Caco-2 (cell line): ENCODE measurements at regions not wholly inside any gene's neighbourhood (a gene's known extent, or its start where the extent isn't known, plus 50 kb on each side); places are given as distances from the start of the nearest gene placed in this dataset.

ENCODE experiments used
- BruUV-seq: library from RNA; stranded (reverse); fragments of 400-500 nt; replicated peaks from 2 replicates; lab custom pipeline; 2021; lab: Mats Ljungman, UMichigan
- CTCF ChIA-PET: fragments of 300-600 bp; sonication (Branson Sonifier 250); formaldehyde crosslinking; loops from one replicate; lab custom pipeline; 2022; ENCODE audit warnings: antibody characterized with exemption; lab: Charles Lee
- POLR2A ChIA-PET: fragments of 300-600 bp; sonication (Branson Sonifier 250); formaldehyde crosslinking; loops from one replicate; lab custom pipeline; 2022; ENCODE audit warnings: antibody characterized with exemption; lab: Charles Lee
- DNase-seq, 2 experiments: peaks; one replicate each; pipeline versions ENCODE4 v3.0.0 to v3.0.0-alpha.2; 2020 to 2022
- H3K27me3 ChIP-seq: replicated peaks from 2 replicates; pipeline ENCODE4 v1.6.0; 2011; ENCODE audit warnings: low read length; ENCODE audit not compliant: control insufficient read depth, insufficient read depth
- H3K36me3 ChIP-seq: 2 replicates; pipeline ENCODE4 v1.5.1; 2011; ENCODE audit warnings: low read length; ENCODE audit not compliant: control insufficient read depth, insufficient read depth
- H3K4me1 ChIP-seq: fragments of 250-450 bp; sonication (Bioruptor Pico); 2 replicates; pipeline ENCODE4 v1.5.1; 2020; ENCODE audit warnings: mild to moderate bottlenecking
- H3K4me3 ChIP-seq: 2 replicates; pipeline ENCODE4 v1.5.1; 2011; ENCODE audit warnings: low read depth, mild to moderate bottlenecking, control low read depth, low read length
- H3K9me3 ChIP-seq: fragments of 250-450 bp; sonication (Bioruptor Pico); 2 replicates; pipeline ENCODE4 v1.5.1; 2020; ENCODE audit warnings: mild to moderate bottlenecking, moderate library complexity
- H3K27ac Mint-ChIP-seq: one replicate; pipeline ENCODE4 v1.8.0; 2022; ENCODE audit warnings: mixed read lengths; ENCODE audit not compliant: unreplicated experiment
- H3K27me3 Mint-ChIP-seq: one replicate; pipeline ENCODE4 v1.8.0; 2022; ENCODE audit warnings: mixed read lengths; ENCODE audit not compliant: insufficient read depth, unreplicated experiment
- H3K36me3 Mint-ChIP-seq: one replicate; pipeline ENCODE4 v1.8.0; 2022; ENCODE audit warnings: mild to moderate bottlenecking, mixed read lengths; ENCODE audit not compliant: insufficient read depth, unreplicated experiment
- H3K4me1 Mint-ChIP-seq: one replicate; pipeline ENCODE4 v1.8.0; 2022; ENCODE audit warnings: low read depth, mixed read lengths; ENCODE audit not compliant: unreplicated experiment
- H3K4me3 Mint-ChIP-seq: one replicate; pipeline ENCODE4 v1.8.0; 2022; ENCODE audit warnings: mild to moderate bottlenecking, moderate library complexity, mixed read lengths; ENCODE audit not compliant: unreplicated experiment
- H3K9me3 Mint-ChIP-seq: one replicate; pipeline ENCODE4 v1.8.0; 2022; ENCODE audit warnings: mixed read lengths; ENCODE audit not compliant: unreplicated experiment
- intact Hi-C: fragments of 100-400 bp; cut with micrococcal nuclease; formaldehyde crosslinking; loops from one replicate; pipeline ENCODE4 v1.10.0; 2022; ENCODE audit not compliant: unreplicated experiment
- TF ChIP-seq, protein P1 (sequence below), 2 experiments: fragments of 200-600 bp in 1 of 2; IDR thresholded peaks; 1 replicate in 1 of 2; 2 replicates in 1 of 2; pipeline versions ENCODE4 v1.5.1 to v1.8.0; 2011 to 2022; ENCODE audit warnings: antibody characterized with exemption in 1 of 2, control low read depth in 1 of 2, inconsistent platforms in 1 of 2, low read depth in 1 of 2, low read length in 1 of 2, mild to moderate bottlenecking in 1 of 2, moderate library complexity in 1 of 2; ENCODE audit not compliant: insufficient read depth in 1 of 2, severe bottlenecking in 1 of 2, unreplicated experiment in 1 of 2

GRCh38 chrX:10741550-10741949 lies 121.2 kb upstream of the MID1 start:
- no peaks in the 10 kb centered on the region for H3K27me3 Mint-ChIP-seq
- CTCF ChIA-PET, result no interaction called here
- TF ChIP-seq, protein P1, sequence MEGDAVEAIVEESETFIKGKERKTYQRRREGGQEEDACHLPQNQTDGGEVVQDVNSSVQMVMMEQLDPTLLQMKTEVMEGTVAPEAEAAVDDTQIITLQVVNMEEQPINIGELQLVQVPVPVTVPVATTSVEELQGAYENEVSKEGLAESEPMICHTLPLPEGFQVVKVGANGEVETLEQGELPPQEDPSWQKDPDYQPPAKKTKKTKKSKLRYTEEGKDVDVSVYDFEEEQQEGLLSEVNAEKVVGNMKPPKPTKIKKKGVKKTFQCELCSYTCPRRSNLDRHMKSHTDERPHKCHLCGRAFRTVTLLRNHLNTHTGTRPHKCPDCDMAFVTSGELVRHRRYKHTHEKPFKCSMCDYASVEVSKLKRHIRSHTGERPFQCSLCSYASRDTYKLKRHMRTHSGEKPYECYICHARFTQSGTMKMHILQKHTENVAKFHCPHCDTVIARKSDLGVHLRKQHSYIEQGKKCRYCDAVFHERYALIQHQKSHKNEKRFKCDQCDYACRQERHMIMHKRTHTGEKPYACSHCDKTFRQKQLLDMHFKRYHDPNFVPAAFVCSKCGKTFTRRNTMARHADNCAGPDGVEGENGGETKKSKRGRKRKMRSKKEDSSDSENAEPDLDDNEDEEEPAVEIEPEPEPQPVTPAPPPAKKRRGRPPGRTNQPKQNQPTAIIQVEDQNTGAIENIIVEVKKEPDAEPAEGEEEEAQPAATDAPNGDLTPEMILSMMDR (IDR thresholded peaks at IDR 0.05; ENCODE audit: insufficient read depth in 1 of 2, low read depth in 1 of 2, low read length in 1 of 2, severe bottlenecking in 1 of 2, unreplicated experiment in 1 of 2), result no peak
- no peaks in the 10 kb centered on the region for H3K36me3 Mint-ChIP-seq
- intact Hi-C loops, result no loop called here
- no peaks in the 10 kb centered on the region for H3K4me1 Mint-ChIP-seq
- BruUV-seq, result no TSS peak
- no peaks in the 10 kb centered on the region for H3K36me3 ChIP-seq
- no peaks in the 10 kb centered on the region for H3K4me1 ChIP-seq
- no peaks in the 10 kb centered on the region for H3K9me3 Mint-ChIP-seq
- H3K27me3 ChIP-seq, result no peaks in the 10 kb centered on the region
- no peak for DNase-seq
- no peaks in the 10 kb centered on the region for H3K9me3 ChIP-seq
- POLR2A ChIA-PET, result no interaction called here
- H3K4me3 Mint-ChIP-seq, result no peak overlapping the region
- no peak overlapping the region for H3K27ac Mint-ChIP-seq
- H3K4me3 ChIP-seq, result no peak overlapping the region

- H3K36me3 ChIP-seq, result no peaks in the 10 kb centered on the region
- ChIA-PET POLR2A (no interaction called here), CTCF (no interaction called here)
- no peaks in the 10 kb centered on the region for H3K9me3 ChIP-seq
- no peak overlapping the region for H3K4me3 ChIP-seq
- no peaks in the 10 kb centered on the region for H3K4me1 ChIP-seq
- TF ChIP-seq, protein P1 (IDR thresholded peaks at IDR 0.05; ENCODE audit: insufficient read depth in 1 of 2, low read depth in 1 of 2, low read length in 1 of 2, severe bottlenecking in 1 of 2, unreplicated experiment in 1 of 2), result no peak
- peaks cover 11% of the 10 kb centered on the region for H3K4me1 Mint-ChIP-seq
- intact Hi-C loops, result no loop called here
- H3K36me3 Mint-ChIP-seq, result peaks cover 7% of the 10 kb centered on the region
- no peak for DNase-seq
- no peak overlapping the region for H3K4me3 Mint-ChIP-seq
- H3K27me3 ChIP-seq, result no peaks in the 10 kb centered on the region
- no peak overlapping the region for H3K27ac Mint-ChIP-seq
- no peaks in the 10 kb centered on the region for H3K27me3 Mint-ChIP-seq
- no peaks in the 10 kb centered on the region for H3K9me3 Mint-ChIP-seq
- BruUV-seq, result no TSS peak
These were observed 123.1 kb upstream of the MID1 start for GRCh38 chrX:10743476-10743875.

GRCh38 chrX:10744007-10744406 lies 123.6 kb upstream of the MID1 start:
- no peak overlapping the region for H3K4me3 ChIP-seq
- ChIA-PET CTCF (no interaction called here), POLR2A (no interaction called here)
- TF ChIP-seq, protein P1 (IDR thresholded peaks at IDR 0.05; ENCODE audit: insufficient read depth in 1 of 2, low read depth in 1 of 2, low read length in 1 of 2, severe bottlenecking in 1 of 2, unreplicated experiment in 1 of 2), result no peak
- no peaks in the 10 kb centered on the region for H3K36me3 ChIP-seq
- no peaks in the 10 kb centered on the region for H3K27me3 ChIP-seq
- no peaks in the 10 kb centered on the region for H3K9me3 ChIP-seq
- intact Hi-C loops, result no loop called here
- peaks cover 7% of the 10 kb centered on the region for H3K36me3 Mint-ChIP-seq
- no TSS peak for BruUV-seq
- H3K27ac Mint-ChIP-seq, result no peak overlapping the region
- H3K4me1 Mint-ChIP-seq, result peaks cover 11% of the 10 kb centered on the region
- H3K4me3 Mint-ChIP-seq, result no peak overlapping the region
- H3K9me3 Mint-ChIP-seq, result no peaks in the 10 kb centered on the region
- no peaks in the 10 kb centered on the region for H3K4me1 ChIP-seq
- no peaks in the 10 kb centered on the region for H3K27me3 Mint-ChIP-seq
- peak in 1 of 2 experiments; percentile 25 for DNase-seq
